Duodenal mucosa (tissue), 2 donors: ENCODE measurements at regions not wholly inside any gene's neighbourhood (a gene's known extent, or its start where the extent isn't known, plus 50 kb on each side); places are given as distances from the start of the nearest gene placed in this dataset.

Experiments used
- H3K27ac ChIP-seq: one replicate; pipeline ENCODE4 v1.7.0; 2013; ENCODE audit warnings: low read depth, low read length
- H3K27me3 ChIP-seq, 2 donors: one replicate each; pipeline ENCODE4 v1.7.0; 2013; ENCODE audit warnings: low read length in 2 of 2, control low read depth in 1 of 2; ENCODE audit not compliant: insufficient read depth in 2 of 2, control insufficient read depth in 1 of 2
- H3K36me3 ChIP-seq, 2 donors: one replicate each; pipeline ENCODE4 v1.7.0; 2013; ENCODE audit warnings: low read length in 2 of 2, control low read depth in 1 of 2; ENCODE audit not compliant: insufficient read depth in 2 of 2, control insufficient read depth in 1 of 2
- H3K4me1 ChIP-seq, 2 donors: one replicate each; pipeline ENCODE4 v1.7.0; 2013; ENCODE audit warnings: low read length in 2 of 2, control low read depth in 1 of 2; ENCODE audit not compliant: insufficient read depth in 2 of 2, control insufficient read depth in 1 of 2
- H3K4me3 ChIP-seq, 2 donors: one replicate each; pipeline ENCODE4 v1.7.0; 2013; ENCODE audit warnings: low read length in 2 of 2, low read depth in 1 of 2
- H3K9ac ChIP-seq, 2 donors: one replicate each; pipeline ENCODE4 v1.7.0; 2013; ENCODE audit warnings: low read length in 2 of 2, low read depth in 1 of 2
- H3K9me3 ChIP-seq, 2 donors: one replicate each; pipeline ENCODE4 v1.7.0; 2013; ENCODE audit warnings: low read length in 2 of 2, control low read depth in 1 of 2; ENCODE audit not compliant: control insufficient read depth in 1 of 2

DNA sequence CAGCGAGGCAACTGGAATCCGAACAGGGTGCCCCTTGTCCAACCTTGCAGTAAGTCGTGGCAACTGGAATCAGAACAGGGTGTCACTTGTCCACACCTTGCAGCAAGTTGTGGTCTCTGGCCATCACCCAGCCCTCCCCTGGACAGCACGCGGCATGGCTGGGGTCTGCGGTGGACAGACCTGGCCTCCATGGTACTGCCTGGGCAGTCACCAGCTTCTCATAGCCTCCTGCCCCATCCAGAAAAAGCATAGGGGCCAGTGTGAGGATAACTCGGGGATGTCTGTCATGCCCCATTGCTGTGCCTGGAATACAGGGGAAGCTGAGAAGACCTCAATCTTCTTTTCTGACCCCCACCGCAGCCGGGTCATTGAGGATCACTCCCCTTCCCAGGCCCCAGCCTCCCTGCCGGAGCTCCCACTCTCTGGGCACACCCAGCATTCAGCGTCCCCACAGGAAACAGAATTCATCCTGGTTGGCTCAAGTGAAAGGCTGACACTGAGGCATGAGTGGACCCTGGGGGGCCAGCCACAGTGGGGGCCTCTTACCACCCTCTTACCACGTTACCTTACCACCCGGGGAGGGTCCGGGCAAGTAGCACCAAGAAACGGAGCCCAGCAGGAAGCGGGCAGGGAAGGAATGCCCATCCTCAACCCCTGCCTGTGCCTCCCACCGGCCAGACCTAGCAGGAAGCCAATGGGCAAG, 68.0 kb upstream of the RAB6C start:
- H3K4me3 ChIP-seq, result no peak overlapping the region

DNA sequence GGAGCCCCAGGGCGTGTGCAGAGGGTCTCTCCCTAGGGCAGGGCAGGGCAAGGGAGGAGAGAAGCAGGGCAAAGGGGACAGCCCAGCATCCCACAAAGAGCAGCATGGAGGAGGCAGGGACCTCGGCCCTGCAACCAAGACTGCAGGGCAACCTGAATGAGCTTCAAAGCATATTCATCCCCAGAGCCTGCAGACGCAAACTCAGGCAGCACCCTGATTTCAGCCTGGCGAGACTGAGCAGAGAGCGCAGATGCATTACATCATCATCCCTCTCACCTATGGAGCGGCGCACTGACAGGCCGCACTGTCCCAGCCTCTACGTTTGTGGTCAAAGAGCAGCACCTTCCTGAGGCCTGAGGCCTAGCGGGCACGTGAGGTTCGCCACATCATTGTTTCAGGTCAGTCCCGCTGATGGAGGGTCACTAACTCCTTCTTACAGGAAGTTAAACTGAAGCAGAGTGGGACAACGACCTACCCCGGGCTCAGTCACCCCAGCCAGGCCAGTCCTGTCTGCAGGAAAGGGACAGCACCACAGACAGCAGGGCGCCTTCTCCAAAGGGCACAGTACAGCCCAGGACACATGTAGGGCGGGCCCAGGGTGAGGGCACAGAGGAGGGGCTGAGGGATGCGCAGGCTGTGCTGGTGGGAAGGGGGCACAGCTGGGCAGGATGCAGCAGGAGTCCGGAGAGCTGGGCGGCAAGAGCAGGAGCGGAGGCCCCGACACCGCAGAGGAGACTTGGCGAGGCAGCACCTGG, 67.2 kb upstream of the RAB6C start:
- Histone ChIP-seq H3K9me3 (no peaks in the 10 kb centered on the region), H3K36me3 (no peaks in the 10 kb centered on the region), H3K27me3 (no peaks in the 10 kb centered on the region), H3K9ac (no peak overlapping the region), H3K4me1 (no peaks in the 10 kb centered on the region), H3K4me3 (no peak overlapping the region), H3K27ac (no peak overlapping the region)

More for the DNA sequence above, 68.0 kb upstream of the RAB6C start:
- no peaks in the 10 kb centered on the region for H3K9me3 ChIP-seq
- H3K27me3 ChIP-seq, result no peaks in the 10 kb centered on the region
- no peak overlapping the region for H3K9ac ChIP-seq
- no peaks in the 10 kb centered on the region for H3K36me3 ChIP-seq
- no peaks in the 10 kb centered on the region for H3K4me1 ChIP-seq
- H3K27ac ChIP-seq, result no peak overlapping the region

DNA sequence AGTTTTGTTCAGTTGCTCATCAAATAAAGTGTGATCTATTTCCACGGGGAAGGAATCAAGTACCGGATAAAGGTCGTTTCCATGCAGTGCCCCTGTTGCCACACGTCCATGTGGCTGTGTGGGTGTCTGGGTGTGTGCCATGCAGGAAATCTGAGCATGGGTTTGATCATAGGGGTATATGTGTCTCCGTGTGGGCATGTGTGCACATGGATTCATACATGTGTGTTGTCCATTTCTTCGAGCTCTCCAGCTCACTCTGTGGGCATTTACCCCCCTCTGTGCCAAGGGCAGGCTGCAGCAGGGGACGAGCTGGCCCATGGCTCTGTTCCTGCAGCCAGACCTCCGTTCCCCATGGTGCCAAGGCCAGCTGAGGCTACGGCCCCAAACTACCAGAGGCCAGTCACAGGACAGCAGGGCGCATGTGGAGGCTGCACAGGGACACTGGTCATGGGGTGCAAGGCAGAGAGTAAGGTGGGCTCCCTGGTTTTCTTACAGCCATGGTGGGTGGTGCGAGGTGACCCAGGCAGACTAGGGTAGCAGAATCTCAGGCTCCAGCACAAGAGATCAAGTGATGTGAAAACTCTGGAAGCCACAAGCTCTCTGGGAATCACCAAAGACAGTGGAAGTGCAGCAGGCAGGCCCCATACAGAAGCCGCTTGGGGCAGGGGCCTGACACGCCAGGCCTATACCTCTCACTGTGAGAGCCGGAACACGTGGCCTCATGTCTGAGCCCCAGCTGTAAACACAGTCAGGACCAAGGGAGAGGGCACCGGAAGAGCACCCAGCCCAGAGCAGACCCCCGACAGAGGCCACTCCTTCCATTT, 66.4 kb upstream of the RAB6C start:
- Histone ChIP-seq H3K9me3 (peaks cover 2 to 4% of the 10 kb centered on the region in 2 donors), H3K4me3 (no peak overlapping the region), H3K9ac (no peak overlapping the region), H3K4me1 (no peaks in the 10 kb centered on the region), H3K36me3 (no peaks in the 10 kb centered on the region), H3K27ac (no peak overlapping the region), H3K27me3 (no peaks in the 10 kb centered on the region)

DNA sequence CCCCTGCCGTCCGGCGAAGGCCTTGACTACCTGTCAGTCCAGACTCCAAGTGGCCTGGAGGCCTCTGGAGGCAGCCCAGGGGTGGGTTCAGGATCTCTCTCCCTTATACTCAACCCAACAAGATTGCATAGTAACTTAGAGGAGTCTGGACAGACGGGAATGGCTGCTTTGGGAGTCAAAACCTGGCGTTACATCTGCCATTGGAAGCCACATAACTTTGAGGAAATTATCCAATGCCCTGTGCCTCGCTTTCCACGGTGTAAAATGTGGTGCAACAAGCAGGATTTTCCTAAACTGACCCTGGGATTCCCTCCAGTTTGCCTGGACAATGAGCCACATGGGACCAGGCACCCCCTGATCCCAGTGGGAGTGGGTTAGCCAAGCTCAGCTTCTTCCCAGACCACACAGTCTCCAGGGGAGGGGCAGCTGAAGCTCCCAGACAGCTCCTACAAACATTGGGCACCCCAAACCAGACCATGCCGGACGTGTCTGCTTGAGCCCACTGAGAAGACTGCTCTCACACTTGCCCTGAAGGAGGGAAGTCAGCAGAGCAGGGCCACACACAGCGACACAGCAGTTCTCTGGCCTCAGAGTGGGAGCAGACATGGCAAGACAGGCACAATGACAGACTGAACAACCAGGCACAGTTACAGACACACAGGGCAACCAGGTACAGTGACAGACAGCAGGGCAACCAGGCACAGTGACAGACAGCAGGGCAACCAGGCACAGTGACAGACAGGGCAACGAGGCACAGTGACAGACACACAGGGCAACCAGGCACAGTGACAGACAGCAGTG, 65.6 kb upstream of the RAB6C start:
- no peak overlapping the region for H3K27ac ChIP-seq
- no peak overlapping the region for H3K9ac ChIP-seq
- H3K4me1 ChIP-seq, result no peaks in the 10 kb centered on the region
- no peak overlapping the region for H3K4me3 ChIP-seq
- no peaks in the 10 kb centered on the region for H3K36me3 ChIP-seq
- H3K9me3 ChIP-seq, result peaks cover 6 to 11% of the 10 kb centered on the region in 2 donors
- no peaks in the 10 kb centered on the region for H3K27me3 ChIP-seq

DNA sequence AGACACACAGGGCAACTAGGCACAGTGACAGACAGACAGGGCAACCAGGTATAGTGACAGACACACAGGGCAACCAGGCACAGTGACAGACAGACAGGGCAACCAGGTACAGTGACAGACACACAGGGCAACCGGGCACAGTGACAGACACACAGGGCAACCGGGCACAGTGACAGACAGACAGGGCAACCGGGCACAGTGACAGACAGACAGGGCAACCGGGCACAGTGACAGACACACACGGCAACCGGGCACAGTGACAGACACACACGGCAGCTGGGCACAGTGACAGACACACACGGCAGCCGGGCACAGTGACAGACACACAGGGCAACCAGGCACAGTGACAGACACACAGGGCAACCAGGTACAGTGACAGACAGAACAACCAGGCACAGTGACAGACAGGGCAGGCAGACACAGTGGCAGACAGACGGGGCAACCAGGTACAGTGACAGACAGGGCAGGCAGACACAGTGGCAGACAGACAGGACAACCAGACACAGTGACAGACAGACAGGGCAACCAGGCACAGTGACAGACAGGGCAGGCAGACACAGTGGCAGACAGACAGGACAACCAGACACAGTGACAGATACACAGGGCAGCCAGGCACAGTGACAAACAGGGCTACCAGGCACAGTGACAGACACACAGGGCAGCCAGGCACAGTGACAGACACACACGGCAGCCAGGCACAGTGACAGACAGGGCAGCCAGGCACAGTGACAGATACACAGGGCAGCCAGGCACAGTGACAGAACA, 64.7 kb upstream of the RAB6C start:
- H3K4me1 ChIP-seq, result no peaks in the 10 kb centered on the region

DNA sequence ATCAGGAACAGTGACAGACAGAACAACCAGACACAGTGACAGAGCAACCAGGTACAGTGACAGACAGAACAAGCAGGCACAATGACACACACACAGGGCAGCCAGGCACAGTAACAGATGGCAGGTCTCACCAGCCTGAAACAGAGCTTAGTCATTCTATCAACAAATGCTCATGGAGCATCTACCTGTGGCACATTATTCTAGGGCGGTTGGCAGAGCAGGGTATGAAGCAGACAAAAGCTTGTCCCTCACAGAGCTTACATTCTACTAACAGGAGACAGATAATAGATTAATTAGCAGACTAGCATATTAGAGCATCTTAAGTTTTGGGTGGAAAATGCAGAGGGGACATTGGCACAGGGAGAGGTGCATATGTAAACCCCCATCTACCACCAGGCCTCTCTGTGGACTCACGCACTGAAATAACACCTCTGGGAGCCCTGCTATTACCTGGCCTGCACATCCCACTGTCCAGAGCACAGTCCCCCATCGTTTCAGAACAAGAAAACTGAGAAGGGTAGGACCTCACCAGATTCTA, 64.1 kb upstream of the RAB6C start:
- Histone ChIP-seq H3K9me3 (peaks cover 7 to 13% of the 10 kb centered on the region in 2 donors), H3K9ac (no peak overlapping the region), H3K4me3 (no peak overlapping the region), H3K36me3 (no peaks in the 10 kb centered on the region), H3K27ac (no peak overlapping the region), H3K27me3 (no peaks in the 10 kb centered on the region), H3K4me1 (no peaks in the 10 kb centered on the region)

More for the DNA sequence above, 64.7 kb upstream of the RAB6C start:
- no peaks in the 10 kb centered on the region for H3K36me3 ChIP-seq
- peaks cover 7 to 13% of the 10 kb centered on the region in 2 donors for H3K9me3 ChIP-seq
- H3K9ac ChIP-seq, result no peak overlapping the region
- no peaks in the 10 kb centered on the region for H3K27me3 ChIP-seq
- no peak overlapping the region for H3K27ac ChIP-seq
- no peak overlapping the region for H3K4me3 ChIP-seq

DNA sequence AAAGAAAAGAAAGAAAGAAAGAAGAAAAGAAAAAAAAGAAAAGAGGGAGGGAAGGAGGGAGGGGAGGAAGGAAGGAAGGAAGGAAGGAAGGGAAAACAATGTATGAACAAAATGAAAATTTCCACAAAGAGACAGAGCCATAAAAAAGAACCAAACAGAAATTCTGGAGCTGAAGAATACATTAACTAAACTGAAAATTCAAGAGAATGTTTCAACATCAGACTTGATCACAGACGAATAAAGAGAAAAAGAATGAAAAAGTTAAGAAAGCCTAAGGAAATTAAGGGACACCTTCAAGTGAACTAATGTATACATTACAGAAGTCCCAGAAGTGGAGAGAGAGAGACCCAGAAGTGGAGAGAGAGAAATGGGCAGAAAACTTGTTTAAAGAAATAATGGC, 60.9 kb upstream of the RAB6C start:
- Histone ChIP-seq H3K36me3 (no peaks in the 10 kb centered on the region), H3K9me3 (peaks cover 7 to 13% of the 10 kb centered on the region in 2 donors), H3K9ac (no peak overlapping the region), H3K4me1 (no peaks in the 10 kb centered on the region), H3K27me3 (peaks cover 3 to 5% of the 10 kb centered on the region in 2 donors), H3K27ac (no peak overlapping the region), H3K4me3 (no peak overlapping the region)

DNA sequence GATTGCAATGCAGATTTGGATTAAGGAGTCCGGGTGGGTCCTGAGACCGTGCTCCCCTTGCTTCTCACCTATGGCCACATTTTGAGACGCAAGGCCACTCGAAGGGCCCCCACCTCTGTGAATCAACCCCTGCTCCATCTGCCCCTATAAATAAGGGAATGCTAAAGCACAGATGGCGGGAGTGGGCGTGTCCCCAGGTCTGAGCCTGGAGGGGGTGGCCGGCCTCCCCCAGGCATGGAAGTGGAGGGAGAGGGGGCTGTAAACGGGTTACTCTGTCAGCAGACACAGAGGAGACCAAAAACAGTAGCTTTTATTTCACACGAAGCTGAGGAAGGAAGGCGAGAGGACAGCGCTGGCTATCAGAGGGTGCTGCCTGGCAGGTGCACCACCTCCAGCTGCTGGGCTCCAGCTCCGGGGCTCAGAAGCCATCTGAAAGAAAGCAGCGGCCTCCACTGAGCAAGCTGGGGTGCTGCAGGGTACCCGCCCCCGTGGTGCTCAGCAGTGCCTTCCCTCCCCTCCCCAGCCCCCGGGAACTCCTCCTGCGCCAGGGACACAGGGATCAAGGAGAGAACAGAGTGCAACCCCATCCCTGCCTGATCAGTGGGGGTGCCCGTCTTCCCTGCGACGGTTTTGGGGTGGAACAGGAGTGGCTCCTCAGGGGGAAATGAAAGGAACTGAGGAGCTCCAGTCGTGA, 56.7 kb upstream of the RAB6C start:
- H3K9me3 ChIP-seq, result peaks cover 7 to 12% of the 10 kb centered on the region in 2 donors
- no peaks in the 10 kb centered on the region for H3K36me3 ChIP-seq
- H3K27ac ChIP-seq, result no peak overlapping the region
- no peaks in the 10 kb centered on the region for H3K4me1 ChIP-seq
- H3K9ac ChIP-seq, result no peak overlapping the region
- H3K27me3 ChIP-seq, result peaks cover 3 to 5% of the 10 kb centered on the region in 2 donors
- no peak overlapping the region for H3K4me3 ChIP-seq
